Mesothelial cell of epicardium (in vitro differentiated cells): ENCODE measurements at regions not wholly inside any gene's neighbourhood (a gene's known extent, or its start where the extent isn't known, plus 50 kb on each side); places are given as distances from the start of the nearest gene placed in this dataset.
"Not testable (repeated sequence)": the region's sequence is repeated elsewhere in the genome, so short reads cannot be mapped to it uniquely, and the experiment has no call there.

Experiments
- DNase-seq, 2 experiments: peaks; one replicate each; pipeline ENCODE4 v3.0.0; 2021; ENCODE audit warnings: low spot score in 2 of 2; ENCODE audit not compliant: unreplicated experiment in 2 of 2
- H3K27ac Mint-ChIP-seq: 2 replicates; pipeline ENCODE4 v1.8.0; 2021; ENCODE audit warnings: mixed read lengths
- H3K27me3 Mint-ChIP-seq: 2 replicates; pipeline ENCODE4 v1.8.0; 2021; ENCODE audit warnings: low read depth, mixed read lengths
- H3K36me3 Mint-ChIP-seq: 2 replicates; pipeline ENCODE4 v1.8.0; 2021; ENCODE audit warnings: mixed read lengths
- H3K4me1 Mint-ChIP-seq: 2 replicates; pipeline ENCODE4 v1.8.0; 2021; ENCODE audit warnings: mixed read lengths
- H3K4me3 Mint-ChIP-seq: 2 replicates; pipeline ENCODE4 v1.8.0; 2021; ENCODE audit warnings: mild to moderate bottlenecking, moderate library complexity, mixed read lengths
- H3K9me3 Mint-ChIP-seq: 2 replicates; pipeline ENCODE4 v1.8.0; 2021; ENCODE audit warnings: mixed read lengths
- TF ChIP-seq, protein P1 (sequence below): fragments of 200-600 bp; sonication (generic); IDR thresholded peaks from one replicate; pipeline ENCODE4 v1.5.0; 2021; ENCODE audit warnings: antibody characterized with exemption; ENCODE audit not compliant: unreplicated experiment

DNA sequence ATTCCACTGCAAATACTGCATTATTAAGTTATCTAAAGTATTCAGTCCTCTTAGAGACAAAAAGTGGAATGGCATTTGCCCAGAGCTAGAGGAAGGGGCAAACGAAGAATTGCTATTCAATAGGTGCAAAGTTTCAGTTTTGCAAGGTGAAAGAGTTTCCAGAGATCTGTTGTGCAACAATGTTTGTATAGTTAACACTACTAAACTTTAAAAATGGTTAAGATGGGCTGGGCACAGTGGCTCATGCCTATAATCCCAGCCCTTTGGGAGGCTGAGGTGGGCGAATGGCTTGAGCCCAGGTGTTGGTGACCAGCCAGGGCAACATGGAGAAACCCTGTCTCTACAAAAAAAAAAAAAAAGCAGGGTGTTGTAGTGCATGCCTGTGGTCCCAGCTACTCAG is 102.5 kb downstream of the LUZP4 start:
- Mint-ChIP-seq H3K4me3 (no peak overlapping the region), H3K27me3 (no peaks in the 10 kb centered on the region), H3K9me3 (no peaks in the 10 kb centered on the region), H3K4me1 (peaks cover 12% of the 10 kb centered on the region), H3K27ac (no peak overlapping the region), H3K36me3 (no peaks in the 10 kb centered on the region)
- no peak for DNase-seq
- TF ChIP-seq, protein P1, sequence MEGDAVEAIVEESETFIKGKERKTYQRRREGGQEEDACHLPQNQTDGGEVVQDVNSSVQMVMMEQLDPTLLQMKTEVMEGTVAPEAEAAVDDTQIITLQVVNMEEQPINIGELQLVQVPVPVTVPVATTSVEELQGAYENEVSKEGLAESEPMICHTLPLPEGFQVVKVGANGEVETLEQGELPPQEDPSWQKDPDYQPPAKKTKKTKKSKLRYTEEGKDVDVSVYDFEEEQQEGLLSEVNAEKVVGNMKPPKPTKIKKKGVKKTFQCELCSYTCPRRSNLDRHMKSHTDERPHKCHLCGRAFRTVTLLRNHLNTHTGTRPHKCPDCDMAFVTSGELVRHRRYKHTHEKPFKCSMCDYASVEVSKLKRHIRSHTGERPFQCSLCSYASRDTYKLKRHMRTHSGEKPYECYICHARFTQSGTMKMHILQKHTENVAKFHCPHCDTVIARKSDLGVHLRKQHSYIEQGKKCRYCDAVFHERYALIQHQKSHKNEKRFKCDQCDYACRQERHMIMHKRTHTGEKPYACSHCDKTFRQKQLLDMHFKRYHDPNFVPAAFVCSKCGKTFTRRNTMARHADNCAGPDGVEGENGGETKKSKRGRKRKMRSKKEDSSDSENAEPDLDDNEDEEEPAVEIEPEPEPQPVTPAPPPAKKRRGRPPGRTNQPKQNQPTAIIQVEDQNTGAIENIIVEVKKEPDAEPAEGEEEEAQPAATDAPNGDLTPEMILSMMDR = no peak

DNA sequence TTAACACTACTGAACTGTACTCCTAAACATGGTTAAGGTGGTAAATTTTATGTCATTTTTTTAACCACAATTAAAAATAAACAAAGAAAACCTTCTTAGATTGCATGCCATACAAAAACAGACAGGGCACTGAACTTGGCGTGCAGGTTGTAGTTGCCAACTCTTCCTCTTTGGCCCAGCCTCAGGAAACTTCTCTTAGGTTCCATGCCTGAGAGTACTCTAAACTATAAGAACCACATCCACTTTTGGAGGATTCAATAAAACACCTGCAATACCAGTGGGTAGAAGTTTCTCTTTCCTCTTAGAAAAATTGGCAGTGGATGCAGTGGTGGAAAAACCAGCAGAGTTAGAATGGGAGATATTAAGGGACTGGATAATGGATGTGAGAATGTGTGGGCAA is 103.4 kb downstream of the LUZP4 start:
- no peaks in the 10 kb centered on the region for H3K36me3 Mint-ChIP-seq
- H3K9me3 Mint-ChIP-seq = peaks cover 2% of the 10 kb centered on the region
- H3K27me3 Mint-ChIP-seq = no peaks in the 10 kb centered on the region
- no peak overlapping the region for H3K4me3 Mint-ChIP-seq
- TF ChIP-seq, protein P1 = no peak
- DNase-seq = no peak
- H3K27ac Mint-ChIP-seq = peak overlapping the region; percentile 24
- H3K4me1 Mint-ChIP-seq = peaks cover 9% of the 10 kb centered on the region

DNA sequence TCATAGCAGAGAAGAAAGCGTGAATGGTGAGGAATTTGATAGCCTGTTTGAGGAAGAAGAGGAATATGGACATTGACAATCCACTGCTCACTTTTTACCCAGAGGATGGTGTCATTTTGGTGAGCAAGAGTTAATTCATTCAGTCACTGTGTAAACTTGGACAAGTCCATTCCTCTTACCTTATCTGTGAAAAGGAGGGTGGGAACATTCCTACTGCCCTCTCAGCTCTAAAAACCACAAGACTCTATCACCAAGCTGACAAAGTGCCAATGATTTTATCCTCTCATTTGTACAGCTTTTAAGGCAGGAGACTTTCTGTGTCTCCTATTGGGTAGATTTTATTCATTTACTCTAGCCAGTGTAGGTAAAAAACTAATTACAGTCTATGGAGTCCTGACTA is 103.8 kb downstream of the LUZP4 start:
- Mint-ChIP-seq H3K4me1 (peaks cover 9% of the 10 kb centered on the region), H3K36me3 (no peaks in the 10 kb centered on the region), H3K27me3 (no peaks in the 10 kb centered on the region), H3K27ac (peak overlapping the region; percentile 30), H3K4me3 (no peak overlapping the region), H3K9me3 (peaks cover 4% of the 10 kb centered on the region)
- DNase-seq = no peak
- TF ChIP-seq, protein P1 = no peak

DNA sequence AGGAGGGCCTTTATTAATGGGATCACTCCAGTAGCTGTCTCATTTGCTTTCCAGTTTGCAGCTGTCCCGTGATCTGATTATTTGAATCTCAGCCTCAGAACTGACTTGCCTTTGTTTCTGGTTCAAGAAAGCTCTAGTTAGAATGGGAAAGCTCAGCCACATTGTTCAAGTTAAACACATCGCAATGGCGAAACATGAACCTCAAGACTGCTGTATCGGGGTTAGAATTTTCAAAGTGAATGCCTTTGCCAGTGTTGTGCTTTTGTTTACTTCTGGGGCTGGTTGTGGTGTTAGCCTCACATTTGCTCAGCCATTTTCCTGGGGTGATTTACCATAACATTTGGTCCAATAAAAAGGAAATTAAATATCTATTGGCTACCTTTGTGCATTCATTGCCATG is 105.3 kb downstream of the LUZP4 start:
- not testable (repeated sequence) for H3K36me3 Mint-ChIP-seq, H3K27ac Mint-ChIP-seq, H3K4me3 Mint-ChIP-seq, DNase-seq, H3K9me3 Mint-ChIP-seq, H3K27me3 Mint-ChIP-seq
- H3K4me1 Mint-ChIP-seq = peaks cover 13% of the 10 kb centered on the region

DNA sequence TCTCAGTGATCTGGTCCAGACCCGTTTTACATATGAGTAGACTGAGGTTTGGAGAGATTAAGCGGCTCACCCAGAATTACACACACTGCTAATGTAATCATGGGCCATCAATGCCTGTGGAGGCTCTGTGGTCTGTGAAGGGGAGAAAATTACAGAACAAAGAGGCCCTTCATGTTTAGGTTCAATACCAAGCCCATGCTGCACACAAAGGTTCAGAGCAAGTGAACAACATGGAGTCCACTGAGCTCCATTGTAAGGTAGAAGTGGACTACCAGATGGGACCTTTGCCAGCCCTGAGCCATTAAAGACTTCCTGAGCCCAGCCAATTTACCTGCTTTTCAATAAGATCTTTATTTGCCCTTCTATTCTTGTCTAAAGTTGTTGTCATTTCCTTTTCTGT is 109.8 kb downstream of the LUZP4 start:
- Mint-ChIP-seq H3K27ac (peak overlapping the region; percentile 69), H3K27me3 (no peaks in the 10 kb centered on the region), H3K9me3 (peaks cover 4% of the 10 kb centered on the region), H3K4me3 (no peak overlapping the region), H3K4me1 (peaks cover 15% of the 10 kb centered on the region), H3K36me3 (no peaks in the 10 kb centered on the region)
- no peak for DNase-seq
- TF ChIP-seq, protein P1 = no peak

DNA sequence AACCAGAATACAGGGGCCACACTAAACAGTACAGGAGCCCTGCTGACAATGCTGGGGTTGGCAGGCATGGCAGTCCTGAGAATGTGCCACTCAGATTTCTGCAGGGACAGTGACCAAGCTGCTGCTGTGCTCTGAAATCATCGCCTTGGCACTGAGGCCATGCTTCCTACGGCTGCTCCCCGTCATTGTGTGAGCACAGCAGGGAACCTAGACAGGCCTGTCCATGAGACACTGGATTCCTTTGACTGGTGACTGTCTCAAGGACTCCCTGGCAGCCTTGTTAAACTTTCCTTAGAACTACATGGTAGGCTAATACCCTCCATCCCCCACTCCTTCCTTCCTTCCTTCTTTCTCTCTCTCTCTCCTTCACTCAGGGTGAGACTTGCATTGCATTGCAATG is 111.4 kb downstream of the LUZP4 start:
- TF ChIP-seq, protein P1 = no peak
- H3K4me1 Mint-ChIP-seq = peaks cover 19% of the 10 kb centered on the region

More for the DNA sequence above, 111.4 kb downstream of the LUZP4 start:
- Mint-ChIP-seq H3K27ac (peak overlapping the region; percentile 27), H3K9me3 (peaks cover 4% of the 10 kb centered on the region), H3K4me3 (no peak overlapping the region), H3K36me3 (no peaks in the 10 kb centered on the region), H3K27me3 (no peaks in the 10 kb centered on the region)
- no peak for DNase-seq
